ENCODE measurements at regions not wholly inside any gene's neighbourhood (a gene's known extent, or its start where the extent isn't known, plus 50 kb on each side); places are given as distances from the start of the nearest gene placed in this dataset.
"Not testable (repeated sequence)": the region's sequence is repeated elsewhere in the genome, so short reads cannot be mapped to it uniquely, and the experiment has no call there.

DNA sequence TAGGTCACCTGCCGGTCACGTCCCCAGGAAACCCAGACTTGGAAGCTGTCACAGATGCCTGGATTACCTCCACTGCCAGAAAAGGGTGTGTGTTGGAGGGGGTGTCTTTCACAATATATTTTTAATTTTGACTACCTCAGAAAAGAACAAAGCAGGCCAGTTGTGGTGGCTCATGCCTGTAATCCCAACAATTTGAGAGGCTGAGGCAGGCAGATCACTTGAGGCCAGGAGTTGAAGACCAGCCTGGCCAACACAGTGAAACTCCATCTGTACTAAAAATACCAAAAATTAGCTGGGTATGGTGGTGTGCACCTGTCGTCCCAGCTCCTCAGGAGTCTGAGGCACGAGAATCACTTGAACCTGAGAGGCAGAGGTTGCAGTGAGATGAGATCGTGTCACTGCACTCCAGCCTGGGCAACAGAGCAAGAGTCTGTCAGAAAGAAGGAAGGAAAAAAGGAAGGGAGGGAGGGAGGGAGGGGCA, 81.6 kb upstream of the FGF3 start:
- H3K36me3 ChIP-seq (ENCODE audit: control insufficient read depth, insufficient read depth, low read length); H3K27me3 ChIP-seq (ENCODE audit: control insufficient read depth, insufficient read depth, low read length); H3K4me1 ChIP-seq (ENCODE audit: control insufficient read depth, insufficient read depth, low read length); H3K9ac ChIP-seq (ENCODE audit: low read length); H3K4me3 ChIP-seq (ENCODE audit: low read length); H3K9me3 ChIP-seq (ENCODE audit: control insufficient read depth, low read length): not testable (repeated sequence)

- Histone ChIP-seq H3K9ac (ENCODE audit: low read length) (no peak overlapping the region), H3K4me3 (ENCODE audit: low read length) (no peak overlapping the region), H3K27me3 (ENCODE audit: control insufficient read depth, insufficient read depth, low read length) (peaks cover 8% of the 10 kb centered on the region)
Measured at GRCh38 chr11:69902337-69902736, 83.1 kb upstream of the FGF3 start.

DNA sequence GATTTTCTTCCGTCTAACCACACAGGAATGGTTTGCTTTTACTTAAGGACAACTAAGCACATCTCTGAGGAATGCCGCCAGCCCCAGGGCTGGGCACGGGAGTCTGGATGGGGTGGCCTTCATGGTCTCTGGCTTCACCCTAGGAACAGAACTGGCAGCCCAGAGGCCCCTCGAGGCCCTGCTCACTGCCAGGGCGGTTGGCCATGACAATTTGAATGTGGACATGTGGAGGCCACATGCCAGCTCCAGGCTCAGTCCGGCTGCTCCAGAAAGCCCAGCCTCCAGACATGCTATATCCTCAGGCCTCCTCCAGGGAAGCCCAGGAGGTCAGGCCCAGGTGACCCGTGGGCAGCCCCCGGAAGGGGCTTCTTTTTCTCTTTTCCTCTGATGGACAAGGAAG, 84.0 kb upstream of the FGF3 start:
- Histone ChIP-seq H3K27me3 (ENCODE audit: control insufficient read depth, insufficient read depth, low read length) (peaks cover 8% of the 10 kb centered on the region), H3K9ac (ENCODE audit: low read length) (no peak overlapping the region), H3K9me3 (ENCODE audit: control insufficient read depth, low read length) (no peaks in the 10 kb centered on the region), H3K4me3 (ENCODE audit: low read length) (no peak overlapping the region), H3K36me3 (ENCODE audit: control insufficient read depth, insufficient read depth, low read length) (no peaks in the 10 kb centered on the region), H3K4me1 (ENCODE audit: control insufficient read depth, insufficient read depth, low read length) (peaks cover 13% of the 10 kb centered on the region)

More at GRCh38 chr11:69902337-69902736, 83.1 kb upstream of the FGF3 start:
- Histone ChIP-seq H3K36me3 (ENCODE audit: control insufficient read depth, insufficient read depth, low read length) (no peaks in the 10 kb centered on the region), H3K9me3 (ENCODE audit: control insufficient read depth, low read length) (no peaks in the 10 kb centered on the region), H3K4me1 (ENCODE audit: control insufficient read depth, insufficient read depth, low read length) (peaks cover 13% of the 10 kb centered on the region)

- Histone ChIP-seq H3K36me3 (ENCODE audit: control insufficient read depth, insufficient read depth, low read length) (no peaks in the 10 kb centered on the region), H3K4me3 (ENCODE audit: low read length) (no peak overlapping the region), H3K9me3 (ENCODE audit: control insufficient read depth, low read length) (no peaks in the 10 kb centered on the region), H3K4me1 (ENCODE audit: control insufficient read depth, insufficient read depth, low read length) (peaks cover 13% of the 10 kb centered on the region), H3K9ac (ENCODE audit: low read length) (no peak overlapping the region), H3K27me3 (ENCODE audit: control insufficient read depth, insufficient read depth, low read length) (peaks cover 16% of the 10 kb centered on the region)
Measured at GRCh38 chr11:69904161-69904973, 85.2 kb upstream of the FGF3 start.

GRCh38 chr11:69904974-69905535, 85.8 kb upstream of the FGF3 start:
- no peak overlapping the region for H3K4me3 ChIP-seq (ENCODE audit: low read length)
- H3K27me3 ChIP-seq (ENCODE audit: control insufficient read depth, insufficient read depth, low read length), result peaks cover 23% of the 10 kb centered on the region
- H3K36me3 ChIP-seq (ENCODE audit: control insufficient read depth, insufficient read depth, low read length), result no peaks in the 10 kb centered on the region
- no peaks in the 10 kb centered on the region for H3K9me3 ChIP-seq (ENCODE audit: control insufficient read depth, low read length)
- H3K9ac ChIP-seq (ENCODE audit: low read length), result no peak overlapping the region
- peaks cover 13% of the 10 kb centered on the region for H3K4me1 ChIP-seq (ENCODE audit: control insufficient read depth, insufficient read depth, low read length)

- Histone ChIP-seq H3K27me3 (ENCODE audit: control insufficient read depth, insufficient read depth, low read length) (peaks cover 30% of the 10 kb centered on the region), H3K9ac (ENCODE audit: low read length) (peak overlapping the region; percentile 47), H3K9me3 (ENCODE audit: control insufficient read depth, low read length) (no peaks in the 10 kb centered on the region), H3K4me1 (ENCODE audit: control insufficient read depth, insufficient read depth, low read length) (peaks cover 13% of the 10 kb centered on the region), H3K4me3 (ENCODE audit: low read length) (no peak overlapping the region), H3K36me3 (ENCODE audit: control insufficient read depth, insufficient read depth, low read length) (no peaks in the 10 kb centered on the region)
Measured at GRCh38 chr11:69905611-69906452, 86.6 kb upstream of the FGF3 start.

- Histone ChIP-seq H3K4me1 (ENCODE audit: control insufficient read depth, insufficient read depth, low read length) (peaks cover 13% of the 10 kb centered on the region), H3K9ac (ENCODE audit: low read length) (no peak overlapping the region), H3K9me3 (ENCODE audit: control insufficient read depth, low read length) (no peaks in the 10 kb centered on the region), H3K36me3 (ENCODE audit: control insufficient read depth, insufficient read depth, low read length) (no peaks in the 10 kb centered on the region), H3K4me3 (ENCODE audit: low read length) (no peak overlapping the region), H3K27me3 (ENCODE audit: control insufficient read depth, insufficient read depth, low read length) (peaks cover 35% of the 10 kb centered on the region)
Measured at GRCh38 chr11:69906453-69906907, 87.3 kb upstream of the FGF3 start.

GRCh38 chr11:69907611-69908010, 88.4 kb upstream of the FGF3 start:
- Histone ChIP-seq H3K4me1 (ENCODE audit: control insufficient read depth, insufficient read depth, low read length) (peaks cover 13% of the 10 kb centered on the region), H3K4me3 (ENCODE audit: low read length) (no peak overlapping the region), H3K27me3 (ENCODE audit: control insufficient read depth, insufficient read depth, low read length) (peaks cover 35% of the 10 kb centered on the region), H3K36me3 (ENCODE audit: control insufficient read depth, insufficient read depth, low read length) (no peaks in the 10 kb centered on the region), H3K9ac (ENCODE audit: low read length) (no peak overlapping the region), H3K9me3 (ENCODE audit: control insufficient read depth, low read length) (no peaks in the 10 kb centered on the region)

DNA sequence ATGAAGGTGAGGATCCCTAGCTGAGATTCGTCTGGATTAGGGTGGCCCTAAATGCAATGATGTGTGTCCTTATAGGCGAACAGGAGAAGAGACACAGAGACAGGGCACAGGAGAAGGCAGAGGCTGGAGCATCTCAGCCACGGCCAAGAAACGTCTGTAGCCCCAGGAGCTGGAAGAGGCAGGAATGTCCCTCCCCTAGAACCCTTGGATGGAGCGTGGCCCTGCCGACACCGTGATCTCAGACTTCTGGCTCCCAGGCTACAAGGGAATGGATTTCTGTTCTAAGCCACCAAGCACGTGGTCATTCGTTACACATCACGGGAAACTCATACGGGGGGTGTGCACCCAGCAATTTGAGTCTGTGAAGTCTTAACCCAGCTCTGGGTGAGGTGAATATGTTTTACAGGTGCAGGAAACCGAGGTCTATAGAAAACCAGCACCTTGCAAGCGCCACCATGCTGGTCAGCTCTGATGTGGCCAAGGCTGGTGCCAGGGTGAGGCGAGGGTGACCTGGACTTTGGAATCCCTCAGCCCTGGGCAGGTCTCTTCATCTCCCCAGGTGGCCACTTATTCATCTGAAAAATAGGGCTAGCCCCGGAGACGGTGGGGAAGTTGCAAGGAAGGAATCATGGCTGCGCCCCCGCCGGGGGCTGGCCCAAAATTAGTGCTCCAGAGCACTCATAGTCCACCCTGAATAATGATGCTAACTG, 89.5 kb upstream of the FGF3 start:
- H3K4me1 ChIP-seq (ENCODE audit: control insufficient read depth, insufficient read depth, low read length), result peaks cover 13% of the 10 kb centered on the region
- no peaks in the 10 kb centered on the region for H3K9me3 ChIP-seq (ENCODE audit: control insufficient read depth, low read length)
- peaks cover 40% of the 10 kb centered on the region for H3K27me3 ChIP-seq (ENCODE audit: control insufficient read depth, insufficient read depth, low read length)
- no peak overlapping the region for H3K9ac ChIP-seq (ENCODE audit: low read length)
- H3K4me3 ChIP-seq (ENCODE audit: low read length), result no peak overlapping the region
- no peaks in the 10 kb centered on the region for H3K36me3 ChIP-seq (ENCODE audit: control insufficient read depth, insufficient read depth, low read length)

DNA sequence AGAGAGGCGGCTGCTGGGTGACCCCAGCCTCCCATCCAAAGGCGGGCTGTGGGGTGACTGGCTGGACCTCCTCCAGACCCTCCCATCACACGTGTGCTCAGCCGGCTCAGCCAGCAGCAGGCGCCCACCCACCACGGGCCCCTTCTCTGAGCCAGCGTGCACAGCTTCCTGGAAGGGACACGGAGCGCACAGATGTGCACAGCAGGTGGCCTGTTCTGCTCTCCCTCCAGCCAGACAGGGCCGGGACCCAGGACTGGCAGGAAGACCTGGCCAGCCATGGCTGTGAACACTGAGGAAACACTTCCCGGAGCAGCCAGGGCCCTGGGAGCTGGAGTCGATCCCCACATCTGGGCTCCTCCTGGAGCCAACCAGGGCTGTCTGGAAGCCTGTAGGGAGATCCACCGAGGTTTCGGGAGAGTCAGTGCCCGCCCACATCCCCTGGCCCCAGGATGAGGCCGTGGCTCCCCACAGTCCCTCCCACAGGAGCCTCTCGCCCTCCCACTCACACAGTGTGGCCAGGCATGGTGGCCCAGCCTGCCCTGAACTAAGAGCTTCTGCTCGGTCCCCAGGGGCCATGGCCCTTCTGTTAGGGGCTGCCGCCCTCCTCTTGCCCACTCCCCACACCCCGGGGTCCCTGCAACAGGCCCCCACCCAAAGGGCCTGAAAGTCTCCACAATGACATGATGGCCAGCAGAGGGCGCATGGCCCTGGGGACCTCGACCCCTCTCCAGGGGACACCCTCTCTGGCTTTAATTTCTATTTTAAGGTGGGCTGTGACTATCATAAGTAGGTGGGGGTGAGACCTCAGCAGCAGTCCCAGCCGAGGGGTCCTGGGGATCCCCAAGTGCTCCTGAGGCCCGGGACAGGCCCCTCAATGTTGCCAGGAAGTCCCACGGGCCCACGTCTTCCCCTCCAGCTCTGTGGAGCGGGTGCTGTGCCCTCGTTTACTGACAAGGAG, 90.6 kb upstream of the FGF3 start:
- peaks cover 15% of the 10 kb centered on the region for H3K4me1 ChIP-seq (ENCODE audit: control insufficient read depth, insufficient read depth, low read length)
- no peaks in the 10 kb centered on the region for H3K36me3 ChIP-seq (ENCODE audit: control insufficient read depth, insufficient read depth, low read length)
- peaks cover 44% of the 10 kb centered on the region for H3K27me3 ChIP-seq (ENCODE audit: control insufficient read depth, insufficient read depth, low read length)
- no peak overlapping the region for H3K9ac ChIP-seq (ENCODE audit: low read length)
- no peaks in the 10 kb centered on the region for H3K9me3 ChIP-seq (ENCODE audit: control insufficient read depth, low read length)
- H3K4me3 ChIP-seq (ENCODE audit: low read length), result no peak overlapping the region
